Heart right ventricle (tissue), 16 donors: ENCODE measurements at regions not wholly inside any gene's neighbourhood (a gene's known extent, or its start where the extent isn't known, plus 50 kb on each side); places are given as distances from the start of the nearest gene placed in this dataset.

Experiments
- ATAC-seq, 8 donors: fragments of 200-7000 bp; cut with Tn5 transposase; one replicate each; pipeline ENCODE4 v1.9.1; 2020; ENCODE audit warnings: mild to moderate bottlenecking in 8 of 8, moderate library complexity in 8 of 8, moderate number of reproducible peaks in 1 of 8
- DNase-seq, 2 donors: peaks; one replicate each; pipeline ENCODE4 v3.0.0-alpha.2; 2020
- H3K27ac ChIP-seq, 10 donors: fragments of 200-600 bp; sonication (generic) in 2 of 10; one replicate each; pipeline versions ENCODE4 v1.5.0 to v1.8.0; 2020 to 2022; ENCODE audit warnings: mild to moderate bottlenecking in 3 of 10
- H3K27me3 ChIP-seq, 7 donors: fragments of 200-600 bp; one replicate each; pipeline ENCODE4 v1.8.0; 2021 to 2022; ENCODE audit warnings: mild to moderate bottlenecking in 2 of 7
- H3K36me3 ChIP-seq, 9 donors: fragments of 200-600 bp; sonication (generic) in 1 of 9; one replicate each; pipeline versions ENCODE4 v1.5.0 to v1.8.0; 2020 to 2022; ENCODE audit warnings: mild to moderate bottlenecking in 2 of 9
- H3K4me1 ChIP-seq, 9 donors: fragments of 200-600 bp; sonication (generic) in 1 of 9; one replicate each; pipeline versions ENCODE4 v1.5.0 to v1.8.0; 2020 to 2022; ENCODE audit warnings: mild to moderate bottlenecking in 4 of 9
- H3K4me3 ChIP-seq, 10 donors: fragments of 200-600 bp; sonication (generic) in 2 of 10; one replicate each; pipeline versions ENCODE4 v1.5.0 to v1.8.0; 2020 to 2022; ENCODE audit warnings: mild to moderate bottlenecking in 7 of 10, moderate library complexity in 2 of 10
- H3K9me3 ChIP-seq, 11 donors: fragments of 200-600 bp in 10 of 11; sonication (generic) in 2 of 11; one replicate each; pipeline versions ENCODE4 v1.5.0 to v1.8.0; 2013 to 2022; ENCODE audit warnings: mild to moderate bottlenecking in 2 of 11, control low read depth in 1 of 11, moderate library complexity in 1 of 11
- WGBS, 2 donors: extraction: QIAGEN DNeasy Blood & Tissue Kit; methylation state at CpG; one replicate each; pipeline ENCODE4 v1.1.7; 2013; ENCODE audit warnings: inconsistent platforms in 1 of 2; 5-methylcytosine and 5-hydroxymethylcytosine counted together
- intact Hi-C, 10 donors: fragments of 100-400 bp; cut with DNase I; formaldehyde crosslinking; loops; one replicate each; pipeline versions ENCODE4 v1.11.1 to v1.14.2; 2022
- TF ChIP-seq, protein P1 (sequence below), 9 donors: fragments of 200-600 bp; sonication (generic) in 2 of 9; IDR thresholded peaks; one replicate each; pipeline versions ENCODE4 v1.5.0 to v1.8.0; 2021 to 2022; ENCODE audit warnings: antibody characterized with exemption in 9 of 9, mild to moderate bottlenecking in 5 of 9, moderate library complexity in 1 of 9
- donor health status: Arrhythmogenic right ventricular cardiomyopathy.
- donor health status: ischemic (EF 13 %, LVEDD 7.1; RV severe dilation, severe dysfunction).
- donor health status: healthy with polysubstance abuse.
- donor health status: DM: no; HTN: yes; CAD: no.
- donor health status: DM: no; HTN: no; CAD: no.
- donor health status: ischemic (EF 25% LVEDD 6.9; RV normal size, moderate dysfunction).
- donor health status: ischemic (EF 25% LVEDD 5.7; RV mildly dilated, moderate dysfunction).
- donor health status: healthy.
- donor health status: DM: yes; HTN: yes; CAD: no.
- donor health status: Ischemic cardiomyopathy.
- donor health status: ischemic (EF 35%, LVEDD 5.7; RV mildly dilated, moderate dysfunction).
- donor health status: nonischemic (EF 11% LVEDD 7.7; RV severe dilation, severe dysfunction).
- donor health status: DM: yes; HTN: yes; CAD: no.
- donor health status: PGD.
- donor health status: ischemic (EF 29% LVEDD 5.4; RV normal size, mild dysfunction).
- donor health status: nonischemic (EF 23%, LVEDD 6.1; RV moderate dilation, normal function).

DNA sequence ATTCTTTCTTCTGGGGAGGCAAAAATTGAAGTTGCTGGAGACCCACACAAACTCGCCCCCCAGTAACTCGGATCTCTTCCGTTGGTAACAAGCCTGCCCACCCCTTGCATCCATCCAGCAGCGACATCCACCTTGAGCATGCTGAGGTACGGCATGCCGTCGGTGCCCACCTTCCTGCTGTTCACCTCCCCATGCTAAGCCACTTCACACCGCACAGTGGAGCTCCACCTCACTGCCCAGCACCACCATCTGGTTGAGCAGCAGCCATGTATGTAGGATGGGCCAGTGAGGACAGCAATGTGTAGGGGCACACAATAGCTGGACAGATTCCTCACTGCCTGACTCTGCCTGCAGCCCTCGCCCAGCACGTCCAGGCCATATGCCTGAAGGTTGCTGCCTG, 138.1 kb upstream of the ZNF92 start:
- Histone ChIP-seq H3K9me3 (no peaks in the 10 kb centered on the region), H3K36me3 (no peaks in the 10 kb centered on the region), H3K27ac (no peak overlapping the region), H3K4me3 (no peak overlapping the region), H3K27me3 (peaks cover 0 to 42% (median 20%) of the 10 kb centered on the region in 7 donors), H3K4me1 (peaks cover 0 to 12% (median 5%) of the 10 kb centered on the region in 9 donors)
- WGBS, 2 donors = 83 to 84% methylated on average over 10 of the region's 10 CpGs
- TF ChIP-seq, protein P1, sequence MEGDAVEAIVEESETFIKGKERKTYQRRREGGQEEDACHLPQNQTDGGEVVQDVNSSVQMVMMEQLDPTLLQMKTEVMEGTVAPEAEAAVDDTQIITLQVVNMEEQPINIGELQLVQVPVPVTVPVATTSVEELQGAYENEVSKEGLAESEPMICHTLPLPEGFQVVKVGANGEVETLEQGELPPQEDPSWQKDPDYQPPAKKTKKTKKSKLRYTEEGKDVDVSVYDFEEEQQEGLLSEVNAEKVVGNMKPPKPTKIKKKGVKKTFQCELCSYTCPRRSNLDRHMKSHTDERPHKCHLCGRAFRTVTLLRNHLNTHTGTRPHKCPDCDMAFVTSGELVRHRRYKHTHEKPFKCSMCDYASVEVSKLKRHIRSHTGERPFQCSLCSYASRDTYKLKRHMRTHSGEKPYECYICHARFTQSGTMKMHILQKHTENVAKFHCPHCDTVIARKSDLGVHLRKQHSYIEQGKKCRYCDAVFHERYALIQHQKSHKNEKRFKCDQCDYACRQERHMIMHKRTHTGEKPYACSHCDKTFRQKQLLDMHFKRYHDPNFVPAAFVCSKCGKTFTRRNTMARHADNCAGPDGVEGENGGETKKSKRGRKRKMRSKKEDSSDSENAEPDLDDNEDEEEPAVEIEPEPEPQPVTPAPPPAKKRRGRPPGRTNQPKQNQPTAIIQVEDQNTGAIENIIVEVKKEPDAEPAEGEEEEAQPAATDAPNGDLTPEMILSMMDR (IDR thresholded peaks at IDR 0.05) = no peak
- DNase-seq (no peak), ATAC-seq (no peak)
- intact Hi-C loops = no loop called here

DNA sequence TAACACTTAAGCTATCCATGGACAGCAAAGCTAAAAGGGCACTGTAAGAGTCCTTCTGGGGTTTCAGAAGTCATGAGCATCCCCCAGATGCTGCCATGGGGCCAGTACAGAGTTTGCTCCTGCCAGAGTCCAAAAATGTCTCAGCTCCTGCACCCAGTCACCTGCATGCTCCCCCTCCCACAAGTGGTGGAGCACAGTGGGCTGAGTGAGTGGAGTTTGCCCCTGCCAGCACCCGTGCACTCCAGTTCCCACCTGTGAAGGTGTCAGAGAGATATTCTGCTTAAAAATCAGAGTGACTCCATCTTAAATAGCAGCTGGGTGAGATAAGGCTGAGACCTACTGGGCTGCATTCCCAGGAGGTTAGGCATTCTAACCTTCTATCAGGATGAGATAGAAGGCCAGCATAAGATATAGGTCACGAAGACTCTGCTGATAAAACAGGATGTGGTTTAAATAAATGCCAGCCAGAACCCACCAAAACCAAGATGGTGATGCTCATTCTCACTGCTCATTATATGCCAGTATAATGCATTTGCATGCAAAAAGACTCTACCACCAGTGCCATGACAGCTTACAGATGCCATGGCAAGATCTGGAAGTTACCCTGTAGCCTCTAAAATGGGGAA, 140.1 kb upstream of the ZNF92 start:
- no peak for ATAC-seq
- Histone ChIP-seq H3K27ac (no peak overlapping the region), H3K36me3 (no peaks in the 10 kb centered on the region), H3K27me3 (peaks cover 0 to 23% (median 0%) of the 10 kb centered on the region in 7 donors), H3K9me3 (no peaks in the 10 kb centered on the region), H3K4me3 (no peak overlapping the region), H3K4me1 (no peaks in the 10 kb centered on the region)
- intact Hi-C loops = no loop called here
- no peak for DNase-seq
- TF ChIP-seq, protein P1 (IDR thresholded peaks at IDR 0.05) = no peak
- 17 to 19% methylated on average over 2 of the region's 2 CpGs for WGBS, 2 donors

DNA sequence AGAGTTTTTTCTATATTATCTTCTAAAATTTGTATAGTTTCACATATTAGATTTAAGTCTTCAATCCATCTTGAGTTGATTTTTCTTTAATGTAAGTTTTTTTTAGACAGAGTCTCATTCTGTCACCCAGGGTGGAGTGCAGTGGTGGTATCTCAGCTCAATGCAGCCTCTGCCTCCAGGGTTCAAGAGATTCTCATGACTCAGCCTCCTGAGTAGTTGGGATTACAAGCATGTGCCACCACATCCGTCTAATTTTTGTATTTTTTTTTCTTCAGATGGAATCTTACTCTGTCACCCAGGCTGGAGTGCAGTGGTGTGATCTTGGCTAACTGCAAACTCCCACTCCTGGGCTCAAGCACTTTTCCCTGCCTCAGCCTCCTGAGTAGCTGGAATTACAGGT, 143.4 kb upstream of the ZNF92 start:
- intact Hi-C loops = no loop called here
- Histone ChIP-seq H3K9me3 (no peaks in the 10 kb centered on the region), H3K27ac (no peak overlapping the region), H3K36me3 (no peaks in the 10 kb centered on the region), H3K4me1 (no peaks in the 10 kb centered on the region), H3K27me3 (no peaks in the 10 kb centered on the region), H3K4me3 (no peak overlapping the region)
- TF ChIP-seq, protein P1 (IDR thresholded peaks at IDR 0.05) = no peak
- ATAC-seq (no peak), DNase-seq (no peak)
- WGBS, 2 donors = 76 to 78% methylated on average over 1 of the region's 1 CpG

DNA sequence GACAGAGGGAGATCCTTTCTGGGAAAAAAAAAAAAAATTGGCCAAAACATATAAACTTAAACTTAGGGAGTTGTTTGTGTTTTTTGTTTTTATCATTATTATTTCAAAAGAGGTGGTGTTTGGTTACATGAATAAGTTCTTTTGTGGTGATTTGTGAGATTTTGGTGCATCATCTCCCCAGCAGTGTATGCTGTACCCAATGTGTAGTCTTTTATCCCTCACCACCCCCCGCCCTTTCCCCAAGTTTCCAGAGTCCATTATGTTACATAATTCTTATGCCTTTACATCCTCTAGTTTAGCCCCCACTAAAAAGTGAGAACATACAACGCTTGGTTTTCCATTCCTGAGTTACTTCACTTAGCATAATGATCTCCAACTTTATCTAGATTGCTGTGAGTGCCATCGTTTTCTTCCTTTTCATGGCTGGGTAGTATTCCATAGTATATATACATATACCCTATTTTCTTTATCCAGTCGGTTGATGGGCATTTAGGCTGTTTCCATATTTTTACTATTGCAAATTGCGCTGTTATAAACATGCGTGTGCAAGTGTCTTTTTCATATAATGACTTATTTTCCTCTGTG, 148.1 kb upstream of the ZNF92 start:
- Histone ChIP-seq H3K4me3 (no peak overlapping the region), H3K36me3 (no peaks in the 10 kb centered on the region), H3K4me1 (no peaks in the 10 kb centered on the region), H3K9me3 (no peaks in the 10 kb centered on the region), H3K27ac (no peak overlapping the region), H3K27me3 (no peaks in the 10 kb centered on the region)
- ATAC-seq = no peak
- no peak for DNase-seq
- 93% methylated on average over 6 of the region's 6 CpGs for WGBS, 2 donors
- TF ChIP-seq, protein P1 (IDR thresholded peaks at IDR 0.05) = no peak
- intact Hi-C loops = loop anchor here in 1 of 10 donors (10.0 kb wide), 1 partner anchor 271 kb away; no protein-coding TSS in a partner anchor
